ENCODE measurements at regions not wholly inside any gene's neighbourhood (a gene's known extent, or its start where the extent isn't known, plus 50 kb on each side); places are given as distances from the start of the nearest gene placed in this dataset.

DNA sequence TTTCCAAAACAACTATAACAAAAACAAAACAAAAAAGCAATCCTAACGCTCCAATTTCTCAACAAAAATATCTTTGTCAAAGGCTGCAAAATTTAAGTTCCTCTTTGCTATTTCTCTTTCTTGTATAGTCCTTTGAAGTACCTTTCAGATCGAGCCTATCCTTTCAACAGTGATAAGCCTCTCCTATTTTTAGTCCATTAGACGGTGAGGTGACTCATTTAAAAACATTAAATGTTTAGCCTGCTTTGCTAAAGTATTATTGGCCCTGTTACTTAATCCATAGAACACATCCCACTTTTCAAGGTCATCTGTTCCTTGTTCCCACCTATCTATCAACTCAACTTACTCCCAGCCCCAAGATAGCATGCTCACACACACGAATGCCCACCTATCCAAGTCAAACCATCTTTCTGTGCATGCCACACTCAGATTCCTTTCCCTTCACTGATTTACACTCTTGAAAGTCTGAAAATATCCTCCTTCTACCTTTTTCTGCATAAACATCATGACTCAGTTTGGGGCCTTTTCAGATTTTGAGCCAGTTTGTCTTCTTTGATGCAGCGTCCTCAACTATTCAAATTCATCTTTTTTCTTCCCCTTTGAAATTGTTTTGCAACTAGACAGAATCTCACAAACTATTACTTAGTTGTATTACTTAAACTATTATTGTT lies 224.9 kb upstream of the TMEM229A start:
- peaks cover 5% of the 10 kb centered on the region for H3K27me3 Mint-ChIP-seq (ENCODE audit: low read depth, poor library complexity)
- H3K9me3 Mint-ChIP-seq: no peaks in the 10 kb centered on the region
- no peak for TF ChIP-seq CTCF (IDR thresholded peaks at IDR 0.05)
- no peak for DNase-seq
- H3K27ac Mint-ChIP-seq: no peak overlapping the region
- no peak overlapping the region for H3K4me3 Mint-ChIP-seq
- H3K4me1 Mint-ChIP-seq: no peaks in the 10 kb centered on the region
- no peaks in the 10 kb centered on the region for H3K36me3 Mint-ChIP-seq (ENCODE audit: low read depth)

GRCh38 chr7:124255041-124255655 lies 222.3 kb upstream of the TMEM229A start:
- H3K27me3 Mint-ChIP-seq (ENCODE audit: low read depth, poor library complexity): peaks cover 5% of the 10 kb centered on the region
- H3K9me3 Mint-ChIP-seq: no peaks in the 10 kb centered on the region
- H3K27ac Mint-ChIP-seq: no peak overlapping the region
- H3K4me1 Mint-ChIP-seq: no peaks in the 10 kb centered on the region
- no peak for TF ChIP-seq CTCF (IDR thresholded peaks at IDR 0.05)
- no peak overlapping the region for H3K4me3 Mint-ChIP-seq
- H3K36me3 Mint-ChIP-seq (ENCODE audit: low read depth): no peaks in the 10 kb centered on the region
- no peak for DNase-seq

GRCh38 chr7:124254396-124254795 lies 221.5 kb upstream of the TMEM229A start:
- Mint-ChIP-seq H3K4me1 (no peaks in the 10 kb centered on the region), H3K27me3 (ENCODE audit: low read depth, poor library complexity) (peaks cover 5% of the 10 kb centered on the region), H3K36me3 (ENCODE audit: low read depth) (no peaks in the 10 kb centered on the region), H3K27ac (no peak overlapping the region), H3K4me3 (no peak overlapping the region), H3K9me3 (no peaks in the 10 kb centered on the region)
- TF ChIP-seq CTCF (IDR thresholded peaks at IDR 0.05): no peak
- DNase-seq: no peak

DNA sequence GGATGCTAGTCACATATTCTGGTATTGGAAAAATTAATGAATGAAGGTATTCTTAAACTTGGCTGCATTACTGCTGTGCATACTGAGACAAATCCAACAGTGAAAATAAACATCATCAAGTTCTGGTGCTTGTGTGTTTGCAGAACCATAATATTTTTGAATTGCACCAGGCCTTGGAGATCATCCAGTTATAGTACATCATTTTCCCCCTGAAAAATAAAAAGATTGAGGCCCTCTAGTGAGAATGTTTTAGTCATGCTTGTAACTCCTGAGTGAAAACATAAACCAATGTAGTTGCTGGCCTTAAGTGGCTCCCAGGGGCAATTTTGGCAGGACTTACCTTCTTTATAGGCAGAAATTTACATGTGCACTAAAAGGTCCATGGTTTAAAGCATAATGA lies 218.8 kb upstream of the TMEM229A start:
- H3K9me3 Mint-ChIP-seq: no peaks in the 10 kb centered on the region
- H3K36me3 Mint-ChIP-seq (ENCODE audit: low read depth): no peaks in the 10 kb centered on the region
- peaks cover 5% of the 10 kb centered on the region for H3K27me3 Mint-ChIP-seq (ENCODE audit: low read depth, poor library complexity)
- TF ChIP-seq CTCF (IDR thresholded peaks at IDR 0.05): no peak
- no peak overlapping the region for H3K27ac Mint-ChIP-seq
- H3K4me1 Mint-ChIP-seq: no peaks in the 10 kb centered on the region
- DNase-seq: no peak
- no peak overlapping the region for H3K4me3 Mint-ChIP-seq

DNA sequence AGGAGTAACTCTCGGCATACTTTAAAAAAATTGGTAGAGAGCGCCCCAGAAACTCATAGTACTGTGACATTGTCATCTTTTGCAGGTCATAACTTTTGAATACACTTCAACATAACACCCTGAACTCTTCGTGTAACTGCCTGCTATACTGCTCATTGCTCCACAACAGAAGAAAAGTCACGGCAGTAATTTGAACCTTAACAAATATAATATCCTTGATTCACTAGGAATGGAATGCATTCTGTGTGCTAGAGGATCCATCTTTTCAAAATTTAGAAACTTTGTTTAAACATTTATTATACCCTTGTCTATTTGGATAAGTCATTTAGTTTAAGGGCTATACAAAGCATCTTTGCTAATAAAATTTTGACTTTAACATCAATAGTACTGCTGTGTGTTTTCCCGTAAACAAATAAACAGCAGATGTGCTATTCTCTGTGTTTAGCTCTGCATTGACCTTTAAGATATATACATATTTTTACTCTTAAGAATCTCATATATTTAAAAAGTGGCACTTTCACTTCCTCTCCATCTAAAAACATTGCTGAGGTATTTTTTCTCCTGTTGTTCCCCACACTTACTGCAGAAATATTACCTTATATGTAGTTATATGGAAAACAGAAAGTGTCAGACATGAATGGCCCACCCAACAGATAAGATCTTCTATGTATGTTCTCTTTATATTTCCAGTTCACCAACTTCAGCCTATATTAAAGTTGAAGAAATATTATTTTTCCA lies 217.6 kb upstream of the TMEM229A start:
- H3K27ac Mint-ChIP-seq: no peak overlapping the region
- H3K9me3 Mint-ChIP-seq: no peaks in the 10 kb centered on the region
- no peak for TF ChIP-seq CTCF (IDR thresholded peaks at IDR 0.05)
- no peaks in the 10 kb centered on the region for H3K4me1 Mint-ChIP-seq
- no peak for DNase-seq
- no peaks in the 10 kb centered on the region for H3K36me3 Mint-ChIP-seq (ENCODE audit: low read depth)
- H3K4me3 Mint-ChIP-seq: no peak overlapping the region
- H3K27me3 Mint-ChIP-seq (ENCODE audit: low read depth, poor library complexity): no peaks in the 10 kb centered on the region
